GM19043 (cell line): ENCODE measurements at regions not wholly inside any gene's neighbourhood (a gene's known extent, or its start where the extent isn't known, plus 50 kb on each side); places are given as distances from the start of the nearest gene placed in this dataset.

Experiments used
- ATAC-seq: cut with Tn5 transposase; IDR thresholded peaks from one replicate; pipeline ENCODE4 v1.9.1; 2021; ENCODE audit warnings: low read depth; ENCODE audit not compliant: unreplicated experiment

- ATAC-seq, result no peak
Measured at GRCh38 chr12:127860536-127860935, 406.4 kb upstream of the TMEM132C start.

DNA sequence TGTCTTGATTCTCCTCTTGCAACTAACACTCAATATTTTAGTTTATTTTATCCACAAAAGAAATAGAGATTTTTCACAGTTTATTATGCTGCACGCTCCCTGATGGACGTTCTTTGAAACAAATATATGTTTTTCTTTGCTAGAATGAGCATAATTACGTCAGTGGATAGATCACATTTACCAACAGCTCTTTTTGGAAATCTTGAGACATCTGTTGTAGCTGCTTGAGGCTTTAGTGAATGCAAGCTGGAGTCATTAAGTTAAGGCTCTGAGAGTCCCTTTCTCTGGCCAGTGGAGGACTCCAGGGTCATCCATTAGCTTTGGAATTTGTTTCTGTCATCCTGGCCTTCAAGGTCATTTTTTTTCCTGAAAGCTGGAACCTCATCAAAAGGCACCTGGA is 405.6 kb upstream of the TMEM132C start:
- ATAC-seq, result no peak

- no peak for ATAC-seq
Measured at GRCh38 chr12:127873306-127873705, 393.7 kb upstream of the TMEM132C start.

DNA sequence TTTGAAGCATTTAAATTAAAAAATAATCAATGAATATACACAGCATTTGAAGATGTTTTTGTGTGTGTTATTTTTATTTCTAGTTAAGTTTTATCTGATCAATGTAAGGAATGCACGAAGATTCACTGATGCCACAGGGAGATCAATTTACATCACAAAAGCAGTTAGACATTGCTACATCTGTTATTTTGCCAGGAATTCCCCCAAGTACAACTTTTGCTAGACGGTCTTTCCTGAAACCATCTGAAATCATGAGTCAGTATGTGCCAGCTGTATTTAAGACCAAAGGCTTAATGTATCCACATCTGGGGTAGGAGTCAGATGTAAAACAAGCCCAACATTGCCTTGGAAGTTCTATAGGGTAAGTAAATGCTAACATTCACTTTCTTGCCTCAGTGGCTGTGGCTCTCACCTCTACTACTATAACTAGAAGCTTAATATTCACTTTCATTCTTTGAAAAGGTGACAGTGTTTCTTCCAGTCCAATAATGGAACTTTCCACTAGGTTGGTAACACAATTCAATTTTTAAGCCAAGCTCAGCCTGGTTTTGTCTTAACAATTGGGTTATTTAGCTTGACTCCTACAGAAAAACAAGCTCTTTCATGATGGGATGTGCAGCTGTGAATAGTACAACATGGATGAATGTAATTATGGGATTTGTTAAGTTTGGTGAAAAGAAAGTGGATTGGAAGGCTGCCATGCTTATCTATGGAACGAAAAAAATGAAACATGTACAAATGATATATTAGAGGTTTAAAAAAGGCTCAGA is 385.4 kb upstream of the TMEM132C start:
- ATAC-seq, result no peak

DNA sequence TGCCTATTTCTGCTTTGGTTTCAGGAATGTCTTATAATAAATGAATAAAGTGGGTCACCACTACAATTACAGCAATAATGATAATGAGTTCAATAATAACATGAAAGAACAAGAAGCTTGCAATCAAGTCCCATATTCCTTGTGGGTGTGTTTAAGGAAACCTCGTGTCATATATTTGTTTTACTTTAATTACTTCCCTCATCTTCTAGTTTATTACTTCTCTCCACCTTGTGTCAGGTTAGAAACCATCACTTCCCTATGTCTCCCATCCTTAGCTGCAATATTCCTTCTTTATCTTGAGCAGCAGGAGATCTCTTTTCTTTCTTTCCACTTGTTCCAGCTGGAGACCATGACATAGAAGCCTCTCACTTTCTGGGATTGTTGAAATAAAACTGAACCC is 384.0 kb upstream of the TMEM132C start:
- ATAC-seq, result no peak

- ATAC-seq, result no peak
Measured at GRCh38 chr12:127885954-127886750, 380.8 kb upstream of the TMEM132C start.

GRCh38 chr12:127886827-127887226 is 380.1 kb upstream of the TMEM132C start:
- ATAC-seq, result no peak

- no peak for ATAC-seq
Measured at GRCh38 chr12:127888943-127889719, 377.8 kb upstream of the TMEM132C start.

GRCh38 chr12:127893895-127894609 is 372.9 kb upstream of the TMEM132C start:
- ATAC-seq, result no peak

GRCh38 chr12:127896661-127897060 is 370.3 kb upstream of the TMEM132C start:
- ATAC-seq, result no peak

GRCh38 chr12:127898616-127899015 is 368.4 kb upstream of the TMEM132C start:
- ATAC-seq, result no peak

- no peak for ATAC-seq
Measured at GRCh38 chr12:127899971-127900370, 367.0 kb upstream of the TMEM132C start.

DNA sequence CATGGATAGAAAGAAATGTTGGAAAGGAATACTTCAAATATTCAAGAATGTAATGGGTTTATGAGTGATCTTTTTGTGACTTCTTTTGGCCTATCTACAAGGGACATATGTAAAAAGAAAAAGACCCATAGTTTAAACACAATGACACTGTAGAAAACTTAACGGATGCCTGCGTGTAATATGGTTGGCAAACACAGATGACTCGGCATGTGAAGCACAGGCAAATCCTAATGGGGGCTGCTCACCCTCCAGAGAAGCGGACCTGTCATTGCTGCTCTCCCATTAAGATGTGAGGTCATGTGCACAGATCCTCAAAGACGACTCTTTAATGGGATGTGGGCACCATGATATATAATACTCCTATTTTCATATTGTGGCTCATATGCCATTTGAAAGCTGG is 366.6 kb upstream of the TMEM132C start:
- no peak for ATAC-seq

DNA sequence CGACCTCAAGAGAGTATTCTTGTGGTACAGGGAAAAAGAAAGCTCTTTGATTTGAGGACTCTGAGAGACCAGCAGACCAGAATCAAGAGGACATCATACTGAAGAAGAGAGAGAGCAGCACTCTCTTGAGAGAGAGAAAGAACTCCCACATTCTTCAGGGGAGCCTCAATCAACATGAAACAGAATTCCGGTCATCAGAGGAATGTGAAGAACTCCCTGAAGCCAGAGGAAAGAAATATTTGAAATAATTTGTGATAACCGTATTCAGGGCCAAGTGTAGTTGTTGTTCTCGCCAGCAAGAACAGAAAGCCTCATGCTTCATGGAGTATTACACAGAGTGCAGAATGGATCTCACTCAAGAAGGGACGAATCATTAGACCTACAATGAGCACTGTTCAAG is 363.8 kb upstream of the TMEM132C start:
- no peak for ATAC-seq

DNA sequence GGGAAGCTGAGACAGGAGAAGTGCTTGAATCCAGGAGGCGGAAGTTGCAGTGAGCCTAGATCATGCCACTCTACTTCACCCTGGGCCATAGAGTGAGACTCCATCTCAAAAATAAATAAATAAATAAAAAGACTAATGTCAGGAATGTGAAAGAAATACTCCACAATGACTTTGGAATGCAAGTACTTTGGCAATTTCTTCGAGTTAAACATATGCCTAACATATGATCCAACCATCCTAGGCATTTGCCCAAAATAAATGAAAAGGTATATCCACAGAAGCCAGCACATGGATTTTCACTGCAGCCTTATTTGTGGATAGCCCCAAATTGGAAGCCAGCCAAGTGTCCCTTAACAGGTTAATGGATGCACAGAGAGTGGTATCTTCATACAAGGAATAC is 357.9 kb upstream of the TMEM132C start:
- ATAC-seq, result no peak

GRCh38 chr12:127911291-127911690 is 355.7 kb upstream of the TMEM132C start:
- no peak for ATAC-seq

- no peak for ATAC-seq
Measured at GRCh38 chr12:127912035-127912665, 354.8 kb upstream of the TMEM132C start.

DNA sequence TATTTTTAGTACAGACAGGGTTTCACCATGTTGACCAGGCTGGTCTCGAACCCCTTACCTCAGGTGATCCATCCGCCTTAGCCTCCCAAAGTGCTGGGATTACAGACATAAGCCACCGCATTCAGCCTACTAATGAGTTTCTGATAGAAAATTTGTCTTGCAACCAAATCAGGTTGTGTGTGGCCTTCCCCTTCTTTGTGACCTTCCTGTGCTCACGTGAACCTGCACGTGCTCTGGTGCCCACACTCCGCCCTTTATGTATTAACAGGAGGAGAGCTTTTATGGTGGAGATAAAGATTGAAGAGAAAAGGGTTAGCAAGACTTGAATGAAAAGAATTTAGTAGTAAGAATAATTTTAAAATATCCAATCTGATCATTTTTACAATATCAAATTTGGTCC is 343.5 kb upstream of the TMEM132C start:
- ATAC-seq, result no peak

DNA sequence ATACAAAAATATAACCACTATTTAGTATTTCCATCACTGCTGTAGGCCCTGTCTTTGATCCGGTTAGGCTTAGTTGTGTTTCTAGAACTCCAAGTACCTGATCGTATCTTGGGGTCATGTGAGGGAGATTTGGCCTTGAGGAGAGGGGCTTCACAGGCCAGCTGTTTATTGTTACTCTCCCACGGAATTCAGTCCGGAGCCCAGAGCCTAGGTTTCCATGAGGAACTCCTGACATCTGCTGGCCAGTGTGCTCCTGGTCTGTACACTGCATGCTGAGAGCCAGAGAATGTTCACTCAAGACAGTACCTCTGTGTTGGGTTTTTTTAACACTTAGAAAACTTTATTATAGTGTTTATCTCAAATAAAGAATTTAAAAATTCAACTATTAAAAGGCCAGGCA is 341.0 kb upstream of the TMEM132C start:
- no peak for ATAC-seq

GRCh38 chr12:127928178-127928577 is 338.8 kb upstream of the TMEM132C start:
- no peak for ATAC-seq
